ENCODE measurements at regions not wholly inside any gene's neighbourhood (a gene's known extent, or its start where the extent isn't known, plus 50 kb on each side); places are given as distances from the start of the nearest gene placed in this dataset.

DNA sequence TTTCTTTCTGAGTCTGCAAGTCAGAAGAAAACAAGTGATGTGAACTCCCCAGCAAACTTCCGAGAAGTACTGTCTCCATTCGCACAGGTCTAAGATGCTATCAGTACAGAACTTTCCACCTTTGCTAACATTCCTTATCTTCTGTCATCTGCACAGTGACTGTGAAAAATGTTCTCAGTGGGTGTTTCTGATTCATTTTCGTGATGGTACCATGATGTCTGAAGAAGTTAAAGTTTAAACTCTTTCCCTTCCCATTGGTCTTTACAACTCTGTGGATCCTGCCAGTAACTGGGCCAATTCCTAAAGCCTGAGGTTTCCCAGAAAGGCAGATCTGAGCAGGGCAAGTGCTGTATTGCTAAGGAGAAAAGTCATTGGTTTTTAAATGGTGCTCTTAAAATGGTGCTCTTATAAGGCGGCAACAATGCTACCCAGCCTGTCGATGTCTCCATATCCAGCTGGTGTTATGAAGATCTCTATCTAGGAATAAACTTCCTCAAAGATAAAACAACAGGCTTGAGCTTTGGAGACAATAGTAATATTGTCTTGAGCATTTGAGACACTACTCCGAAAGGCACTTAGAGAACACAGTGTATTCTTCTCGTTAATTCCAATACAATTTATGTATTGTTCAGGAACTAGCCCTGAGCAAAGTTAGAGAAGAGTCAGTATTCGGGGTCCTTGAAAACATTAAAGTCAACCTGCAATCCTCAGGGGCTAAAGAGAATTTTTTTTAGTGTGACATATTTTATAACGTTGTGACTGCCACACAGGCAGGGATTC lies 232.3 kb downstream of the OSR1 start:
- H3K4me3 ChIP-seq (ENCODE audit: low read depth, low read length), result no peak overlapping the region
- TF ChIP-seq, protein P1, sequence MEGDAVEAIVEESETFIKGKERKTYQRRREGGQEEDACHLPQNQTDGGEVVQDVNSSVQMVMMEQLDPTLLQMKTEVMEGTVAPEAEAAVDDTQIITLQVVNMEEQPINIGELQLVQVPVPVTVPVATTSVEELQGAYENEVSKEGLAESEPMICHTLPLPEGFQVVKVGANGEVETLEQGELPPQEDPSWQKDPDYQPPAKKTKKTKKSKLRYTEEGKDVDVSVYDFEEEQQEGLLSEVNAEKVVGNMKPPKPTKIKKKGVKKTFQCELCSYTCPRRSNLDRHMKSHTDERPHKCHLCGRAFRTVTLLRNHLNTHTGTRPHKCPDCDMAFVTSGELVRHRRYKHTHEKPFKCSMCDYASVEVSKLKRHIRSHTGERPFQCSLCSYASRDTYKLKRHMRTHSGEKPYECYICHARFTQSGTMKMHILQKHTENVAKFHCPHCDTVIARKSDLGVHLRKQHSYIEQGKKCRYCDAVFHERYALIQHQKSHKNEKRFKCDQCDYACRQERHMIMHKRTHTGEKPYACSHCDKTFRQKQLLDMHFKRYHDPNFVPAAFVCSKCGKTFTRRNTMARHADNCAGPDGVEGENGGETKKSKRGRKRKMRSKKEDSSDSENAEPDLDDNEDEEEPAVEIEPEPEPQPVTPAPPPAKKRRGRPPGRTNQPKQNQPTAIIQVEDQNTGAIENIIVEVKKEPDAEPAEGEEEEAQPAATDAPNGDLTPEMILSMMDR (IDR thresholded peaks at IDR 0.05; ENCODE audit: insufficient read depth, low read depth, low read length), result no peak
- no peak for DNase-seq (ENCODE audit: low read depth)

DNA sequence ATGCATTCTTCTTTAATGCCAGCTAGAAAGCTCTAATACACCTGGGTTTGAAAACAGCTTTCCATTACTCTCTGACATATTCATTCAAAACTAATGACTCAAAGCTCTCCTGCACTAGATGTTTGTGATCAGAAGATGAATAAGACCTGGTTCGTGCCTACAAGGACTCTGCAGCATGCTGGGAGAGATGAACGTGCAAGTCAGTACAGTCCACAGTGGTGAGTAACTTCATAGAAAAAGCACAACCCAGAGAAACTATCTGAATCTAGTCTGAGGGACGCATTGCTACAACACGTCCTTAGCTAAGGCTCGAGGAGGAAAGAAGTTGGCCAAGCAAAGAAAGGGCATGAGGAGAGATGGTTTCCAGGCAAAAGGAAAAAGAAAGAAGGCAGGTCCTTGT lies 234.3 kb downstream of the OSR1 start:
- DNase-seq (ENCODE audit: low read depth), result peak; percentile 16
- H3K4me3 ChIP-seq (ENCODE audit: low read depth, low read length), result no peak overlapping the region

DNA sequence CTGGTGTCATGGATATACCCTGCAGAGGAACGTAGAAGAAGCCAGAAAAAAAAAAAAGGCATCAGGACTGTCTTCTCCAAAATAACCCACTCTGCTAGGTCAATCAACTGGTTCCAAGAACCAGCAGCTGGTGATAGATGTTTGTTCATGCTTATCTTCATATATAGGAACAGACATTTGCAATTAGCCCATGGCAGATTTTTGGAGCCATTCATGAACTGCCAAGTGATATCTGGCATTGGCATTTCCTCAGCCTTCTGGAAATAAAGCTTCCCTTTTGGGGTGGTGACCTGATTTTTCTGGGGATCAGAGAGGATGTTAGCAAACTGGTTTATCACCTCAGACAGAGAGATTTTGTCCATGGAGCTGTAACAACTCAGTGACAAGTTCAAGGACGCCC lies 234.9 kb downstream of the OSR1 start:
- DNase-seq (ENCODE audit: low read depth), result no peak
- H3K4me3 ChIP-seq (ENCODE audit: low read depth, low read length), result no peak overlapping the region
- TF ChIP-seq, protein P1 (IDR thresholded peaks at IDR 0.05; ENCODE audit: insufficient read depth, low read depth, low read length), result no peak

More for the DNA sequence above, 234.3 kb downstream of the OSR1 start:
- TF ChIP-seq, protein P1 (IDR thresholded peaks at IDR 0.05; ENCODE audit: insufficient read depth, low read depth, low read length), result no peak

GRCh38 chr2:19122220-19122619 lies 236.2 kb downstream of the OSR1 start:
- TF ChIP-seq, protein P1 (IDR thresholded peaks at IDR 0.05; ENCODE audit: insufficient read depth, low read depth, low read length), result no peak
- no peak for DNase-seq (ENCODE audit: low read depth)
- no peak overlapping the region for H3K4me3 ChIP-seq (ENCODE audit: low read depth, low read length)

DNA sequence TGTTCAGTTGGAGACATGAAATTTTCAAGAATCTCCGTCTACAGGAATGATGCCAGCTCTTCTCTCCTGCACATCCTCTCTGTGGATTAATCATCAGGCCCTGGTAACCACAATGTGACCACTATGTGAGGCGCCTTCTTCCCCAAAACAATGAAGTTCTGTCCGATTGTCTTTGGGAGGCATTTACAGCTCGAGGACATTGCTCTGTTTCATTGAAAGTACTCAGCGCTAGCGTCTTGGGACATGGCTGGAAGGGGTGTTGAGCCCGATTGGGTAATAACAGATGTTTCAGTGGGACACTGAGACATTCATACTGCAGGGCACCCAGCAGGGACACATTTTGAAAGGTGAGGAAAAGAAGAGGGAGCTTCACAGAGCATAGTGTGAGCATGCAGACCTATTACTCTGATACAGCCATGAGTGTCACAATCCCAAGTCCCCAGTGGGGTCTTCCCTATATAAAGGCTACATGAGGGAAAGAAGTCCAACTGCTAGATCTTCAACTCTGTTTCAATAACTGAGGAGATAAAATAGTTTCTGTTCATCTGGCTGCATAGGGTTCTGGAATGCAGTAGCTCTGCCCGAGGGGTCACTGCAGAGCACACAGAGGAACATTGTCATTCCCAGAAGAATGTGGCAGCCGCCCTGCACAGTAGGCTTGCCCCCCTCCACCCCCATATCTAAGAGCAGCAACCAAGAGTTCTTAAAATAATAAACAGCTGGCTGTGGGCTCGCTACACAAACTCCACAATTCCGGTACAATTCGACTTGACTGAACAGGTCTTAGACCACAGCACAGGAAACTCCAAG lies 237.3 kb downstream of the OSR1 start:
- no peak overlapping the region for H3K4me3 ChIP-seq (ENCODE audit: low read depth, low read length)
- TF ChIP-seq, protein P1 (IDR thresholded peaks at IDR 0.05; ENCODE audit: insufficient read depth, low read depth, low read length), result no peak
- DNase-seq (ENCODE audit: low read depth), result peak; percentile 73

DNA sequence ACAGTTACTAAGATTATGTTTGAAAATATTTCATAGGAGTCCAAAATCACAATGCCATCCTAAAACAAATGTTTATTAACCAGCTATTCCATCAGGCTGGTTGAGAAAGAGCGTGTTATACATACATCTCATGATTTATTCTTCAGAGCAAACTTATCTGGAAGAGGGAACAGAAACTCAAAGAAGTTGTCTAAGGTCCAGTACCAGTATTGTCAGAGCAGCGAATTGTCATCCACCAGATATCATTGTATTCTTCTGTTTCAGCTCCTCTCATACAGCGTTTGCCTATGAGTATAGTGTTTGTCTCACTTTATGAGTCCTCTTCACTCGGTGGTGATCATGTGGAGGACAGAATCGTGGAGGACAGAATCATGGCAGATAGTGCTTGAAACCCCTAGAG lies 238.2 kb downstream of the OSR1 start:
- H3K4me3 ChIP-seq (ENCODE audit: low read depth, low read length), result no peak overlapping the region
- DNase-seq (ENCODE audit: low read depth), result no peak
- TF ChIP-seq, protein P1 (IDR thresholded peaks at IDR 0.05; ENCODE audit: insufficient read depth, low read depth, low read length), result no peak

All from fibroblast of villous mesenchyme (primary cell).